Motor neuron (in vitro differentiated cells): ENCODE measurements at regions not wholly inside any gene's neighbourhood (a gene's known extent, or its start where the extent isn't known, plus 50 kb on each side); places are given as distances from the start of the nearest gene placed in this dataset.
"Not testable (repeated sequence)": the region's sequence is repeated elsewhere in the genome, so short reads cannot be mapped to it uniquely, and the experiment has no call there.

Experiments used
- ATAC-seq, 8 experiments: fragments of 200-7000 bp; cut with Tn5 transposase; replicated peaks in 6 of 8; 2 replicates each; pipeline ENCODE4 v1.8.0; 2021; ENCODE audit warnings: mild to moderate bottlenecking in 8 of 8, moderate library complexity in 8 of 8
- H3K27ac ChIP-seq, 2 donors: fragments of 250-450 bp; sonication (Bioruptor Pico); 2 replicates each; pipeline ENCODE4 v1.9.0; 2021; ENCODE audit warnings: antibody characterized with exemption in 2 of 2, mild to moderate bottlenecking in 2 of 2, moderate library complexity in 1 of 2
- H3K4me1 ChIP-seq, 2 donors: fragments of 250-450 bp; sonication (Bioruptor Pico); replicated peaks in 1 of 2; 2 replicates each; pipeline ENCODE4 v1.6.1; 2021; ENCODE audit warnings: antibody characterized with exemption in 2 of 2, mild to moderate bottlenecking in 2 of 2, moderate library complexity in 1 of 2
- H3K4me3 ChIP-seq, 5 donors: fragments of 250-450 bp; sonication (Bioruptor Pico); 2 replicates each; pipeline ENCODE4 v1.9.0; 2021; ENCODE audit warnings: antibody characterized with exemption in 5 of 5, mild to moderate bottlenecking in 5 of 5, moderate library complexity in 4 of 5
- WGBS, 10 experiments: fragments of 450-650 bp; shearing (Covaris generic); methylation state at CpG; one replicate each; pipeline ENCODE4 v1.0.0; 2022; 5-methylcytosine and 5-hydroxymethylcytosine counted together
- in situ Hi-C, 9 experiments: fragments of 400-800 bp; cut with MboI; loops; one replicate each; pipeline ENCODE4 v1.15.0; 2021; ENCODE audit warnings: low sequenced_read_pairs in 9 of 9, low pct_unique_long_range_greater_than_20kb in 2 of 9; ENCODE audit not compliant: unreplicated experiment in 9 of 9

DNA sequence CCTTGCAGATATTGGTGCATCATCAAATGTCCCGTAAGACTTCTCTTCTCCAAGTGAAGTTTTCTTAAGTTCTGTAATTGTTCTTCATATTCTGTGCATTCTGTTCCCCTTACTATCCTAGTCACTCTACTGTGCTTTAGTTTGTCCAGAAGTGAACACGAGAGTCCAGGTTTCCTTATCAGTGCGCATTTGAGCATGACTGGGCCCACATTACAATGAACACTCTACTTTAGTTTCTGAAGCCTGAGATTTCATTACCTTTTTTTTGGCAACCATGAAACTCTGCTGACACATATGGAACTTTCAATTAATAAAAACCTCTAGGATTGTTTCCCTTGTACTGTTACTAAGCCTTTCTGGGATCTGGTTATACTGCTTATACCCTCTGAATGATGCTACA, 270.0 kb downstream of the KCNRG start:
- H3K4me1 ChIP-seq = peaks cover 2 to 6% of the 10 kb centered on the region in 2 donors
- no peak overlapping the region for H3K27ac ChIP-seq
- no peak for ATAC-seq
- 20 to 100% (median 95%) methylated on average over 1 to 3 of the region's 3 CpGs for WGBS, 10 experiments
- in situ Hi-C loops = no loop called here
- H3K4me3 ChIP-seq = no peak overlapping the region

DNA sequence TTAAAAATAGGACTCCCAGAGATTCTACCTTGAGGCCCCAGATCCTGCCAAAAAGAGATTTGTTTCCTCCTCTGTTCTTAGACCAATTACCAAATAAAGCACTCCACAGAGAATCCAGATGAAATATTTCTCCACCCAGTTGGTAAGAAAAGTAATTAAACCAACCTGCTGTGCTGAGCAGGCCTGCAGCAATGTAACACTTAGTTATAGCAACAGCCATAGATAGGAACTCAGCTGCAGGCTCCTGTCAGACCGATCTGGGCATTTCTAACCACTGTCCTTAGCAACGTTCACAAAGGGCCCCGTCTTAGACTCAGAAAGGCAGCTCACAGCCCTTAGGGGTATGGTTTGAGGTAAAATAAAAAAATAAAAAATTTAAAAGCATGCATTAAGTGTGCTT, 271.1 kb downstream of the KCNRG start:
- Histone ChIP-seq H3K4me1 (peaks cover 2 to 6% of the 10 kb centered on the region in 2 donors), H3K27ac (no peak overlapping the region), H3K4me3 (no peak overlapping the region)
- ATAC-seq = peak in 4 of 8 experiments; percentile 40 to 100 (median 88)
- in situ Hi-C loops = no loop called here
- WGBS, 10 experiments = 10 to 77% (median 34%) methylated on average over 3 of the region's 3 CpGs; no CpG with 5 or more reads in 6 of the 10 experiments

DNA sequence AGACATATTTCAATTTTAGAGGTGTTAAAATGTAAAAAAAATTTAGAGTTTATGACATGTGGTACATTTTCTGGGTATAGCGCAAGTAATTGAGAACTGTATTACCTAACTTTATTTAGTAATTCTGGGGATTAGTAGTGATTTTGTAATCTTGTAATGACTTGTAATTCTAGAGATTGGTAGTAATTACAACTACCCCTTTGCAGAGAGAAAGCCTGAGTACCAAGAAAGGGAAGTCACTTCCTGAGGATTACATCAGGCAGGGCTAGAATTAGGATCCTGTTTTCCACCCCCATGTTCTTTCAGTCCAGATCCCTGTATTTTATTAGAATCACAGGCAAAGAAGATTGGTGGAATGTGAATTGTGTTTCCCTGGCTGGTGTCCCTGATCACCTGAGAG, 274.9 kb downstream of the KCNRG start:
- WGBS, 10 experiments = 57 to 100% (median 100%) methylated on average over 1 of the region's 1 CpG; no CpG with 5 or more reads in 3 of the 10 experiments
- ATAC-seq = no peak
- in situ Hi-C loops = no loop called here
- Histone ChIP-seq H3K4me3 (no peak overlapping the region), H3K4me1 (peaks cover 2 to 6% of the 10 kb centered on the region in 2 donors), H3K27ac (no peak overlapping the region)

DNA sequence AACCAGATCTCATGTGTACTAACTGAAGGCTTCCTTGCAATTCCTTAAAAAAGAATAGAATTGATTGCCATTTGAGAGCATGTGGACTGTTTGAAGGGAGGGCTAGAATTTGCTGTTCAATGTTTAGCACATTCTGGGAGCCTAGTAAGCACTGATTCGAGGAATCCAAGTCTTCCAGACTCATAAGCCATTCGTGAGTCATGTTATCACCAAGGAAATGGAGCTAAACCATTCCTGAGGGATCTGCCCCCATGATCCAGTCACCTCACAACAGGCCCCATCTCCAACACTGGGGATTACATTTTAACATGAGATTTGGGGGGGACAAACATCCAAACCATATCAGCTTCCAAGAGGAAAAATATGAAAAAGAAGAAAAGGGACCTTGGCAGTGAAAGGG, 276.4 kb downstream of the KCNRG start:
- Histone ChIP-seq H3K4me3 (no peak overlapping the region), H3K27ac (no peak overlapping the region), H3K4me1 (no peaks in the 10 kb centered on the region)
- no peak for ATAC-seq
- 17 to 94% (median 79%) methylated on average over 2 of the region's 2 CpGs; no CpG with 5 or more reads in 6 of the 10 experiments for WGBS, 10 experiments
- in situ Hi-C loops = no loop called here

DNA sequence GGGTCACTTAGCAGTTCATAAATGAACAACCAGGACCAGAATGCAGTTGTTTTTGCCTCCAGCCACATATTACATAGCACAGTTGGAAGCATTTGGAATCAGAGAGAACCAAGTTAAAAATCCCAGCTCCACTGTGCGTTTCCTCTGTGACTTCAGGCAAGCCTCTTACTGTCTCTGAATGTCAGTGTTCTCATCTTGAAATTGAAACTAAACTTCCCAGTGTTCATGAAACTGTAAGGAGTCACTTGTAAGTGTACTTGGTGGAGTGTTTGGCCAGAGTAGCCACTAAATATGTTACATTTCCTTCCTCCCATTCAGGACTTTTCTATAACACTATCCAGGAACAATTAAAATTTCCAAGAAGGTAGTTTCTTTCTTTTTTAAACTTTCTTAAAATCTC, 276.8 kb downstream of the KCNRG start:
- no peak for ATAC-seq
- Histone ChIP-seq H3K4me1 (no peaks in the 10 kb centered on the region), H3K27ac (no peak overlapping the region), H3K4me3 (no peak overlapping the region)
- in situ Hi-C loops = no loop called here
- WGBS, 10 experiments = 50 to 100% (median 93%) methylated on average over 1 of the region's 1 CpG; no CpG with 5 or more reads in 2 of the 10 experiments

DNA sequence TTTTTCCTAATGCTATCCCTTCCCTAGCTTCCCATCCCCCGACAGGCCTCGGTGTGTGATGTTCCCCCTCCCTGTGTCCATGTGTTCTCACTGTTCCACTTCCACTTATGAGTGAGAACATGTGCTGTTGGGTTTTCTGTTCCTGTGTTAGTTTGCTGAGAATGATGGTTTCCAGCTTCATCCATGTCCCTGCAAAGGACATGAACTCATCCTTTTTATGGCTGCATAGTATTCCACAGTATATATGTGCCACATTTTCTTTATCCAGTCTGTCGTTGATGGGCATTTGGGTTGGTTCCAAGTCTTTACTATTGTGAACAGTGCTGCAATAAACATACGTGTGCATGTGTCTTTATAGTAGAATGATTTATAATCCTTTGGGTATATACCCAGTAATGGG, 279.2 kb downstream of the KCNRG start:
- ATAC-seq, H3K27ac ChIP-seq, H3K4me3 ChIP-seq, in situ Hi-C loops, H3K4me1 ChIP-seq: not testable (repeated sequence)
- 55 to 100% (median 76%) methylated on average over 2 to 4 of the region's 4 CpGs; no CpG with 5 or more reads in 5 of the 10 experiments for WGBS, 10 experiments

DNA sequence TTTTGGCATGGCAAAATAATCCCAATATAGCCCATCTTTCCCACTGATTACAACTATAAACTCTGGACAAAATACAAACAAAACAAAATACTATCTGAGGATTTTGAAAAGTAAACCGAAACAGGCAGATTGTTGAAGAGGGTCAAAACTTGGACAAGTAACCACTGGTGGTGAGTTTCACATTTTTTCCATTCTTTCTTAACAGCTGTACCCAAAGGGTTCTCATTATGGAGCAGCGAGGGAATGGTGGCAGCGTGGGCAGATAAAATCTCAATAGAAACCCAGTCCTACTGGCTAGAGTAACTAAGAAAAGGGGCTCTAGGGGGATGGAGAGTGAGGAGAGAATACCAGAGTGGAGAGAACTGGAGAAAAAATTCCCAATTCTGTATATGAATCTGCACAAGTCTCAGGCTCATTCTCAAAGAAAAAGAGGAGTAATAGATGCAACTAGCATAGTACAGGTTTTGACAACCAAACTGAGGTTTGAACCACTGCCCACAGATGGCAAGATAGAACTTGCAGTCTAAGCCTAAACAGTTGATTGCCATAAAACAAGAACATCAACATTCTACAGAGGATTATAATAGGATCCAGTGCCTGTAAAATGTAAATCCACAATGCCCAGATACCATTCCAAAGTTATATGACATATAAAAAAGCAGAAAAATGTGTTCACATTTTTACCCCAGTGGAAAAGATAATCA, 284.5 kb downstream of the KCNRG start:
- in situ Hi-C loops = no loop called here
- WGBS, 10 experiments = 53 to 100% (median 86%) methylated on average over 1 to 3 of the region's 3 CpGs; no CpG with 5 or more reads in 1 of the 10 experiments
- no peak for ATAC-seq
- Histone ChIP-seq H3K4me3 (no peak overlapping the region), H3K4me1 (no peaks in the 10 kb centered on the region), H3K27ac (no peak overlapping the region)

DNA sequence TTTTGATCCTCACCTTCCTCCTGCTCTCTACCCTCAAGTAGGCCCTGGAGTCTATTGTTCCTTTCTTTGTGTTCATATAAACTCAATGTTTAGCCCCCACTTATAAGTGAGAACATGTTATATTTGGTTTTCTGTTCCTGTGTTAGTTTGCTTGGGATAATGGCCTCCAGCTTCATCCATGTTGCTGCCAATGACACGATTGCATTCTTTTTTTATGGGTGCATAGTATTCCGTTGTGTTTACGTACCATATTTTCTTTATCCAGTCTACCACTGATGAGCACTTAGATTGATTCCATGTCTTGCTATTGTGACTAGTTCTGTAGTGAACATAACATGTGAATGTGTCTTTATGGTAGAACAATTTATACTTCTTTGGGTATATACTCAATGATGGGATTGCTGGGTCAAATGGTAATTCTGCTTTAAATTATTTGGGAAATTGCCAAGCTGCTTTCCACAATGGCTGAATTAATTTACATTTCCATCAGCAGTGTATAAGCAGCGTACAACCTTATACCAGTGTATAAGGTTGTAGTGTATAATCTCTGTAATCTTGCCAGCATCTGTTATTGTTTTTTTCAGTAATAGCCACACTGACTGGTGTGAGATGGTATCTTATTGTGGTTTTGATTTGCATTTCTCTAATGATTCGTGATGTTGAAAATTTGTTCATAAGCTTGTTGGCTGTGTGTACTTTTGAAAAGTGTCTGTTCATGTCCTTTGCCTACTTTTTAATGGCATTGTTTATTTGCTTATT, 288.9 kb downstream of the KCNRG start:
- in situ Hi-C loops = no loop called here
- Histone ChIP-seq H3K27ac (no peak overlapping the region), H3K4me1 (no peaks in the 10 kb centered on the region), H3K4me3 (no peak overlapping the region)
- WGBS, 10 experiments = 47 to 94% (median 78%) methylated on average over 1 to 5 of the region's 5 CpGs
- ATAC-seq = no peak

DNA sequence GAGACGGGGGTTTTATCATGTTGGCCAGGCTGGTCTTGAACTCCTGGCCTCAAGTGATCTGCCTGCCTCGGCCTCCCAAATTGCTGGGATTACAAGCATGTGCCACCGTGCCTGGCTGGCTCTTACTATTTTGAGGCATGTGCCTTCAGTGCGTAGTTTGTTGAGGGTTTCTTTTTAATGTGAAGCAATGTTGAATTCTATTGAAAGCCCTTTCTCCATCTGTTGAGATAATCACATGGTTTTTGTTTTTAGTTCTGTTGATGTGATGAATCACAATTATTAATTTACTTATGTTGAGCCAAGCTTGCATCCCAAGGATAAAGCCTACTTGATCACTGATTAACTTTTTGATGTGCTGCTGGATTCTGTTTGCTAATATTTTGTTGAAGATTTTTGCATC, 290.9 kb downstream of the KCNRG start:
- no peaks in the 10 kb centered on the region for H3K4me1 ChIP-seq
- no peak for ATAC-seq

DNA sequence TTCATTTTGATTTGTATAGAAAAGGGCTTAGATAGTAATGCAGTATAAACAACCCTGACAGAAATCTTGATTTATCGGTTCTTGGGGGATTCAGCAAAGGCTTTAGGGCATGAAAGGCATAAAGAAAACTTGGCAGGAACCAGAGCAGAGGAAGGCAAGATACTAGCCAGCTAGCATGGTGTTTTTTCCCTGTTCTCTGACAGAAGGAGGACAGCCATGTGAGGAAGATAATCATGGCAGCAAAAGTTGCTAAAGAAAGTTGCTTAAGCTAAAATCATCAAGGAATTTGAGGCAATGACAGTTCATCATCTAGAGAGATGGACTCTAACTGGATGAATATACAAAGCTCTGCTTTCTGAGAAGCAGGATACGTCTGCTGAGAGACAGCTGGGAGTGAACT, 294.1 kb downstream of the KCNRG start:
- Histone ChIP-seq H3K27ac (no peak overlapping the region), H3K4me3 (no peak overlapping the region), H3K4me1 (no peaks in the 10 kb centered on the region)
- in situ Hi-C loops = no loop called here
- 48 to 100% (median 83%) methylated on average over 1 to 2 of the region's 2 CpGs; no CpG with 5 or more reads in 2 of the 10 experiments for WGBS, 10 experiments
- no peak for ATAC-seq

More for the DNA sequence above, 290.9 kb downstream of the KCNRG start:
- in situ Hi-C loops = no loop called here
- 10 to 95% (median 88%) methylated on average over 1 to 4 of the region's 4 CpGs; no CpG with 5 or more reads in 6 of the 10 experiments for WGBS, 10 experiments
- Histone ChIP-seq H3K4me3 (no peak overlapping the region), H3K27ac (no peak overlapping the region)

DNA sequence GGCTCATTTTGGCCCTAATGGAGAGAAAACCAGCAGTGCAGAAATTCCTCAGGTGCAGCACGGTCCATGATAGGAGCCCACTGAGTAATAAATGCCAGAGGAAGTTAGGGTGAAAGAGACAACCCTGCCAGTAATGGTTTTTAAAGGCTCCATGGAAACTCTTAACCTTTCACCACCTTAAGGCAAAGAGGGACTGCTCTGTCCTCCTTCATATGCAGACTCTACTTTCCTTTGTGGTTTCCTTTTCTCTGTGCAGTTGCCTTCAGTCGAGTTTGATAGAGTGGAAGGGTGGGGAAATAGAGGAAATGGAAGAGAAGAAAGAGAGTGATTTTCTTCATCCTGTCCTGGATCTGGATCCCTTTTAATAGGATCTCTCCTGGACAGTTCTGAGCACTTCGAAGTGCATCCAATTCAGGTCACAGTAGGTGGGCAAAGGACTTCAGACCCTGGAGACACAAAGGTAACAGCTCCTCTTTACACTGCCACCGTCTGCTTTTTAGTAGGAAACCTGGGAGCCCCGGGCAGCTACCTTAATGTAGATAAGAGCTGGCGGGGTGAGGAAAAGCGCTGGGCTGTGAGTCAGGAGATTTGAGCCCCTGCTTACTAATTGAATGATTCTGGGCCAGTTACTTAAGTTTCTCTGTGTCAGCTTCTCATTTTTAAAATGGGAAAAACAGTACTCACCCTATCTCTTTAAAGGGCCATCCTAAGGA, 294.8 kb downstream of the KCNRG start:
- Histone ChIP-seq H3K4me1 (no peaks in the 10 kb centered on the region), H3K27ac (no peak overlapping the region), H3K4me3 (no peak overlapping the region)
- in situ Hi-C loops = no loop called here
- WGBS, 10 experiments = 48 to 84% (median 63%) methylated on average over 1 to 7 of the region's 7 CpGs; no CpG with 5 or more reads in 1 of the 10 experiments
- no peak for ATAC-seq

DNA sequence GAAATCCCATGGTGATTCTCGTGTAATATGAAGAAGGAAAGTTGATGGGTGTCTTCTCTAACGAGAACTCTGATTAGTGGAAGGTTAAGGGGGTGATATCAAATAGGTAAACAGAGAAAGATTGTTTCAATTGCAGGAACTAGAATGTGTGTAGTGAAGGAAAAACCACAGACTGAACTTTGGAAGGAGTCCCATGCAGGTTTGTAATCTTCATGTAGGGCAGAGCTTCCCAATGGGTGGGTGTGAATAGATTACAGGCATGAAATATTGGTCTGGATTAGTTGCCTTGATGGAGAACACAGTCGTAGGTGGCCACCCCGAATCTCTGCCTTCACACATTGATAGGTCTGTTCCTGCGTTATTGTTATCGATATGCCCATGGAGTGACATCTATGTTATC, 295.5 kb downstream of the KCNRG start:
- Histone ChIP-seq H3K4me3 (no peak overlapping the region), H3K4me1 (no peaks in the 10 kb centered on the region), H3K27ac (no peak overlapping the region)
- 38 to 98% (median 85%) methylated on average over 1 to 6 of the region's 6 CpGs for WGBS, 10 experiments
- no peak for ATAC-seq
- in situ Hi-C loops = no loop called here

DNA sequence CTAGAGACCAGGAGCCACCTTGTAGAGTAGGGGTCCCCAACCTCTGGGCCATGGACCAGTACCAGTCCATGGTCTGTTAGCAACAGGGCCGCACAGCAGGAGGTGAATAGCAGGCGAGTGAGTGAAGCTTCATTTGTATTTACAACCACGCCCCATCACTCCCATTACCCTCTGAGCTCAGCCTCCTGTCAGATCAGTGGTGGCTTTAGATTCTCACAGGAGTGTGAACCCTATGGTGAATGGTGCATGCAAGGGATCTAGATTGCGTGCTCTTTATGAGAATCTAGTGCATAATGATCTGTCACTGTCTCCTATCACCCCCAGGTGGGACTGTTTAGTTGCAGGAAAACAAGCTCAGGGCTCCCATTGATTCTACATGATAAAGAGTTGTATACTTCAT, 303.6 kb downstream of the KCNRG start:
- Histone ChIP-seq H3K4me3 (no peak overlapping the region), H3K27ac (no peak overlapping the region), H3K4me1 (peaks cover 0 to 3% of the 10 kb centered on the region in 2 donors)
- in situ Hi-C loops = no loop called here
- ATAC-seq = peak in 2 of 8 experiments; percentile 94 to 97
- 61 to 100% (median 92%) methylated on average over 1 to 3 of the region's 4 CpGs; no CpG with 5 or more reads in 6 of the 10 experiments for WGBS, 10 experiments
